GM18507 (cell line): ENCODE measurements at regions not wholly inside any gene's neighbourhood (a gene's known extent, or its start where the extent isn't known, plus 50 kb on each side); places are given as distances from the start of the nearest gene placed in this dataset.

ENCODE experiments used
- DNase-seq: peaks from one replicate; pipeline ENCODE4 v3.0.0; 2011; ENCODE audit warnings: low read depth; ENCODE audit not compliant: insufficient read length; ENCODE audit errors: extremely low spot score
- FAIRE-seq: peaks from 2 replicates; lab custom pipeline; 2011; peaks lifted over from hg19 to GRCh38; lab: Jason Lieb, UNC

DNA sequence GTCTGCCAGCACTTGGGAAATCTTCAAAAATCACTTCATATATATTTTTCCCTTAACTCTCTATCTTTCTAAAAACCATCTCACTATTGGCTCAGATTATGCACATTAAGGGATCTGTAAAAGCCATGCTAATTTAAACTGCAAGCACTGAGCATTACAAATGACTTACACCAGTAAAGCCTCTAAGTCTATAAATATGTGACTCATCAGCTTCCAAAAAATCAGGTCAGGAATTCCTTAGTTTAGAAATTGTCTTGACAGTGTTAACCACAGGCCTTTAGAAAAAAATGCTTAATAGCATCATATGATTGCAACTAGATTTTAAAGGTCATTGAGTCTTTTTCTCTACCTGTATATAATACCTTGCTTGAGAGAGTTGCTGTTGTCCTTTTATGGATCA lies 1113.6 kb upstream of the PIK3C3 start:
- DNase-seq (no peak), FAIRE-seq (no peak)

DNA sequence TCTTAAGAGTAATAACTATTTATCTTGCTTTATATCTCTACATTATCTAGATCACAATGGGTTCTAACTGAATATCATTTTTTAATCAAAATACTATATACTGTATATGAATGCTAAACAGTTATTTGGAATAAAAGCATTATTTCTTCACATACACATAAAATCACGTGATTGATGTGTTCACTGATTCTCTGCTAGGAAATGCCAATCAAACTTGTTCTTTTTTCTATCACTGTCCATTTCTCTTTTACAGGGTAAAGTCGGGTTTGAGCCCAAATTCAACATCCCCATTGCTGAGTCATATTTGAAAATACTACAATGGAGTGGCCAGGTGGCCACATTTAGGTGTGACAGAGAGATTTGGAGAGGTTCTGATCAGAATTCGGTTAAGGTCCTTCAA lies 1114.0 kb upstream of the PIK3C3 start:
- FAIRE-seq (no peak), DNase-seq (no peak)

DNA sequence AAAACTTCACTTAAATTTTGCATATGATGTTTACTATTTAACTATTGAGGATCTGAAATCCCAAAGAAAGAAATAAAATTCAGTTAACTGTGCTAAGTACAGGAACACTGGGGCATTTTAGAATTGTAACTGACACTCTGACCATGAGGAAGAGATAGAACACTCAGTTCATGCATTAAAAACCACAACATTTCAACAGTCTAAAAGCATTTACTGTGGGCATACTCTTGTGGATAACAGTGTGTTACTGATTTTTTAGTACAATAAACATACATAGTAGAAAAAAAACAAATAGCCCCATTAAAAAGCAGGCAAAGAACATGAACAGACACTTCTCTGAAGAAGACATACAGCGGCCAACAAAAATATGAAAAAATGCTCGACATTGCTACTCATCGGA lies 1122.7 kb upstream of the PIK3C3 start:
- FAIRE-seq: no peak
- DNase-seq: no peak

DNA sequence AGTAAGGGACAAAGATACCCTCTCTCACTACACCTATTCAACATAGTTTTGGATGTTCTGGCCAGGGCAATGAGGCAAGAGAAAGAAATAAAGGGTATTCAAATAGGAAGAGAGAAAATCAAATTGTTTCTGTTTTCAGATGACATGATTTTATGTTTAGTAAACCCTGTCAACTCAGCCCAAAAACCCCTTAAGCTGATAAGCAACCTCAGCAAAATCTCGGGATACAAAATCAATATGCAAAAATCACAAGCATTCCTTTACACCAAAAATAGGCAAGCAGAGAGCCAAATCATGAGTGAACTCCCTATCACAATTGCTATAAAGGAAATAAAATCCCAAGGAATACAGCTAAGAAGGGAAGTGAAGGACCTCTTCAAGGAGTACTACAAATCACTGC lies 1130.7 kb upstream of the PIK3C3 start:
- DNase-seq (no peak), FAIRE-seq (no peak)

DNA sequence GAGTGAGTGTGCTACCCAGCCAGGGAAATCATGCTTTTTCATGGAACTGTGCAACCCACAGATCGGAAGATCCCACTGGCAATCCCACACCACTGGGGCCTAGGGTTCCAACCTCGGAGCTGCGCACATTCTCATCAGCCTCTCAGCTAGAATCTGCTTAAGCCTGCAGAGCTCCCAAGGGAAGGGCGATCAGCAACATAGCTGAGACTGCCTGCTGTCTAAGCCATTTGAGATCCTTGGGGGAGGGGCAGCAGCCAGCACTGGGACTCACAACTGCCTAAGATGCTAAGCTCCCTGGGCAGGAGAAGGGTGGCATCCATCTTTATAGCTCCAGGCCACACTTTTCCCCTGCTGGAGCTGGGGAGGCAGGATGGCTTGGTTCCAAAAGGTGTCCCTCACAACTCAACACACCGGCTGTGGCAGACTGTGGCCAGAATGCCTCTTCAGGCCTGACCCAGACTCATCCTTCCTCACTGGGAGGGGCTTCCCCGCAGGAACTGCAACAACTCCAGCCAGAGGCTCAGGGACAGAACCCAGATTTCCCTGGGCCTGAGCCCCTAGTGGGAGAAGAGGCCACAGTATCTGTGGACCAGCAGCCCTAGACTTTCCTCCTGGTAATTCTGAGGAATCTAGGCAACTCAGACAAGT lies 1133.3 kb upstream of the PIK3C3 start:
- no peak for FAIRE-seq
- DNase-seq: no peak

DNA sequence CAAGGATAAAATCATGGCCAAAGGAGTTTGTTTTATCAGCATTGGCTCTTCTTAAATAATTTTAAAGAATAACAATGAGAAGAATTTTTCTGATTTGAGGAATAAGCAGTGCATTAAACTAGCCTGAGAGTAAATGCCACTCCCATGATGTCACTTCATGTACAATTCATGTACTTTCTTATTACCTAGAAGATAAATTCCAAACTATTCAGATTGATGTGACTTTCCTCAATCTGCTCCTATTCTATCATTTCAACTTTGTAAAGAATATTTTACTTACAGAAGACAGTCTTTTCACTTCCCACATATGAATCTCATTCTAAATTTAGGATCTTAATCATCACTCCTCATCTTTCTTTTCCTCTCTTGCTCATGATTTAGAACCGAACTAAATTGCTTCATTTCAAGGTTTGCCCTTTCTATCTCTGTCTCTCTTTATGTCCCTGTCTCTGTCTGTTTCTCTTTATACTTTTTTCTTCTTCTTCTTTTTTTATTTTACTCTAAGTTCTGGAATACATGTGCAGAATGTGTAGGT lies 1142.0 kb upstream of the PIK3C3 start:
- DNase-seq (no peak), FAIRE-seq (no peak)

DNA sequence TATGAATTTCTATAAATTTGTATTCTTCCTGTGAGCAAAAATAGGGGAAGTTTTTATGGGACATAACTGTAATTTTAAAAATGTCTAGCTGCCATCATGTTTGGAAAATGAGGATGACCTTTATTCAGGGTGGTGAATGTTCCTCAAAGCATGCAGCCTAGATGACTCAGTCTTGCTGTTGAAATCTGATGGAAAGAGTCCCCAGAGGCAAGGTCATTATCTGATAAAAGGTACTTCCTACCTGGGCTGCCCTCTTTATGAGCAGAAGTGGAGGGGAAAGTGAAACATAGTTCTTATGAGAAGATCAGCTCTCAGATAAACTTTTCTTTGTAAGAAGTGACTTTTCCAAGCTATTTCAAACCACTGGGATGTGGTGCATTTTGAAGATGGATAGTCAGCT lies 1144.7 kb upstream of the PIK3C3 start:
- no peak for DNase-seq
- FAIRE-seq: no peak

DNA sequence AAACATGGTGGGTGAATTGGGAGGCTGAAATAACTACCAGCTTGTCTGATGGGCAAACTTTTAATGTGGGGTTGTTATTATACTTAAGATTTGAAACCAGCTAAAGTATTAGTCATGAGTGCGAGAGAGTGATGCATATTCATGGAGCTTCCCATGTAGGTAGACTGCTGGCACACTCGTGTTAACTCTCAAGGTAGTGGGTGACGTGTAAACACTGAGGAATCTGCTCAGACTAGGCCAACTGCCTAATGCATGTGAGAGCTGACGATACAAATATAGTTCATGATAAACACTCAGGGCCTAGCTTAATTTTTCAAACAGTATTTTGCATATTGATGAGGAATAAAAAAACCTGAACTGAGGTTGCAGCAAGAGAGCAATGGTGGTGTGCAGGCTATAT lies 1165.7 kb upstream of the PIK3C3 start:
- DNase-seq: no peak

DNA sequence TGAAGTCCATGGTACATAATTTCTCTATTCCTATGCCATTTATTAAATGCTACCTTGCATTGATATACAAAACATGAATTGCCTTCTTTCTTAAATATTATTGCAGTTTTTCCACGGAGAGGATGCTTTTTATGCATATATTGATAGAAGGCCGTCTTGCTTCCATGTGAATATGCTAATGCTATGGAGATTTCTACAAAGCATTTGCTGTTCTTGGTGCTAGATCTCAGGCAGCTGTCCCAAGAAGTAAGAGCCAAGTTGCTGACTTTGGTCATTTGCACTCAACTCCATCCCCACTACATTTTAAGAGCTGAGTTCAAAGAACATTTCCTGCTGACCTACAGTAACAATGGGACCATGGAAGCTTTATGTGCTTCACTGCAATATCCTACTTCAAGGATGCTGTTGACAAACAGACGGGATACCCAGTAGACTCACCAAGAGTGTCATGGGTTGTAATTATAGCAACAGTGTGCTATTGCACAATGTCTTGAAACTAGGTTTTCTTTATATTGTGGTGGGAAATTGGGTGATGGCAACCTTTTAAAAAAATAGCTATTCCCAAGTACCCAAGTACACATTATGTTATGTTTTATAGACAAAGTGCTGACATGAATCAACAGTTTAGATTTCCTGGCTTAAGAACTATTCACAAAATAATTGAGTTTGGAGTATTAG lies 1172.4 kb upstream of the PIK3C3 start:
- DNase-seq (no peak), FAIRE-seq (no peak)

More for the DNA sequence above, 1165.7 kb upstream of the PIK3C3 start:
- no peak for FAIRE-seq

DNA sequence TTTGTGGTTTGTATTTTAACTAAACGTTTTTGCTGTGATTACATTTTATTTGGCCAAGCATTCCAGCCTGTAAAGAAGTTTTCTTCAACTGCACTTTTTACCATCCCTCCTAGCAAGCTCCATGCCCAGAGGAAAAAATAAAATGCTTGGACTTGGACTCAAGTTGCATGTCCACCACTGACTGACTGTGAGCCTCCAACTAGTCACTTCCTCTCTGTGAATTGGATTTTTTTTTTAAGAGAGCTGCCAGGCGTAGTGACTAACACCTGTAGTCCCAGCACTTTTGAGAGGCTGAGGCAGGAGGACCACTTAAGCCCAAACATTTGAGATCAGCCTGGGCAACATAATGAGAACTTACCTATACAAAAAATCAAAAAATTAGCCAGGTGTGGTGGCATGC lies 1185.2 kb upstream of the PIK3C3 start:
- FAIRE-seq (no peak), DNase-seq (no peak)

DNA sequence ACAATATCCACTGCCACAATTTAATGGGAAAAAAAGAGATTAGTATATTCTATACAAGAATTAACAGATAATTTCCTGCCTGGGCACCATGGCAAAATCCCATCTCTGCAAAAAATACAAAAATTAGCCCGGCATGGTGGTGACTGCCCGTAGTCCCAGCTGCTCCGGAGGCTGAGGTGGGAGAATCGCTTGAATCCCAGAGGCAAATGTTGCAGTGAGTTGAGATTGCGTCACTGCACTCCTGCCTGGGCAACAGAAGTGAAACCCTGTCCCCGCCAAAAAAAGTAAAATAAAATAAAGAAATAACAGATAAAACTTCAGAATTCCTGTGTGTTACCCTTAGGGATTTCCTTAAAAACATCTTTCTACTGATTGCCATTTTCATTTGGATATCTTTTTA lies 1194.8 kb upstream of the PIK3C3 start:
- FAIRE-seq (no peak), DNase-seq (no peak)

DNA sequence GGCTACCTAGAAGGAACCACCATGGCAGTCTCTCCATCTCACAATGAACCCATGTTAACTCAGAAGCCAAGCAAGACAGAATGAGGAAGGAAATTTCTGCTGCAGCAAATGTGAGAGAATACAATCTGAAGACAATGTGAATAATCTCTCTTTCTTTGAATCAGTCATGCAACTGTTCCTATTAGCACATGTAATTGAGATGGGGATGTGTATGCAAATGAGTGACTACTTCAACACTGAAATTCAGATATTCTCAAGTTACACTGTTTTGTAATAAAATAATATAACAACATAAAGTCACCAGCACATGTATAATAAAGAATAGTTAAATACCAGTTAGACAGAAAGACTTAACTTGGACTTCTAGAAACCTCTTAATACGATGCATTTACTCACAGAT lies 1200.6 kb upstream of the PIK3C3 start:
- FAIRE-seq (no peak), DNase-seq (no peak)

DNA sequence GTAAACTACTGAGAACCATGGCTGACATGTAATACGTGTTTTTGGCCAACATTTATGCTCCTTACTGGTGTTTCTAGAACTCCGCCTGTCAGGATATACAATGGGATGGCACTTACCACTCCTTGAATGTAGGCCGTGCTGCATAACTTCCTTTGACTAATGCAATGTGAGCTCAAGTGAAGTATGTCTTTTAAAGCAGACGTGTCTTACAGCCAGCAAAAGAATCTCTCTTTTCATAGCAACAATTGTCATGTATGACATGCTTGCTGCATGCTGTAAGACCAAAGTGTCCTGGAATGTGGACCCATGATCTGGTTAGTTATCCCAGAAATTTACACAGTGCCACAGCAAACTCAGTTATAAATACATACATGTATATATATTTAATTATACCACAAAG lies 1202.7 kb upstream of the PIK3C3 start:
- DNase-seq (no peak), FAIRE-seq (no peak)

DNA sequence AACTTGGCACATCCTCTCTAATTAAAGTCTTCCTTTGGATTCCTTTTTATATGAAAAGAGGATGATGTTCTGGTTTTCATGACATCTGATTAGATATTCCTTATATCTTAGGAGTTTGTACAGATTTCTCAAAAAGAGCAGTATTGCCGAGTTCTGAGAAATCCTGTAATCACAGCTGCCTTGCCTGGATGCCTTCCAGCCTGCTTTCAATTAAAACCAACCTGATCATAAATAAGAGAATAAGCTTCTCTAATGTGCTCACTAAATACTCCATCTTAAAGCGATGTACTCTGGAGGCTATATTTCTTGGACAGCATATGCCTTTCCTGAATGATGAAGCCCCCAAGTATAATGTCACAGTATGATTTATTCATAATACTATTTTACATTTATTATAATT lies 1203.8 kb upstream of the PIK3C3 start:
- DNase-seq (no peak), FAIRE-seq (no peak)

DNA sequence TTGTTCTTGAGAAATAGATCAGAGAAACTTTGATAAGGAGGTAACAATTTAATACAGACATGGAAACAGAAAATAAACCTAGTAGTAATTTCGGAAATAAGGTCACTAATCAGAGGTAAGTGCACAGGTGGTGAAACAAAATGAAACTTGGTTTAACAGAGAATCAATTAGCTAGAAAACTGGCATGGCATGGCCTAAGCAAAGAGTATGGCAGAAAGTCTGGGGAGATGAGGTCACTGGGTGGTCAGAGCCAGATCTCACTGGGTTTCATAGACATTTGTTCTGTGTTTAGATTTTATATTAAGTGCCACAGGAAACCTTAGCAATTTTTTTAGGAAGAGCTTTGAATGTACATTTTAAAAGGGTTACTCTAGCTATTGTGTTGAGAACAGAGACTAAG lies 1216.0 kb upstream of the PIK3C3 start:
- FAIRE-seq (no peak), DNase-seq (no peak)

DNA sequence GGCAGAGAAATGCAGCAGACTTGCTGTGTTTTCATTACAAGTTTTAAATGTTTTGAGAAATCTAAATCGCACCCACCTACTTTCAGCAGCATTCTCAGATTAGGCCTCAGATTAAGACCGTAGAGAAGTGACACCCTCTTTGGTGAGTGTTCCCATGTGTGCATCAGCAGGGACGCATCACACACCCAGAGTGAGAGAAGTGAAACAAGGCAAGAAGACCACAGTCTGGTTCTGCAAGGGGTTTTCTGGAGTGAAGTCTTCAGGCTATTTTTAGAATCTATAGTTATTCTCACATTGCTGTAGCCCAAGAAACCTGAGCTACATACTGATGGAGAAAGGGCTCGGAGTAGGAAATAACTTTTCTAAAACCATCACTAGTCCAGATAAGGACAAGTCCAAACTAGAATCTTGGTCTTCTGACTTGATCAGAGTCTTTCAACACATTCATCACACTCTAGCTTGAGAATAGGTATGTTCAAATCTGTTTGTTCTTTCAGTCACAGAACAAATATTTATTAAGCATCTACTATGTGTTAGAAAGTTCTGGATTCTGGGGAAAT lies 1216.6 kb upstream of the PIK3C3 start:
- FAIRE-seq (no peak), DNase-seq (no peak)

DNA sequence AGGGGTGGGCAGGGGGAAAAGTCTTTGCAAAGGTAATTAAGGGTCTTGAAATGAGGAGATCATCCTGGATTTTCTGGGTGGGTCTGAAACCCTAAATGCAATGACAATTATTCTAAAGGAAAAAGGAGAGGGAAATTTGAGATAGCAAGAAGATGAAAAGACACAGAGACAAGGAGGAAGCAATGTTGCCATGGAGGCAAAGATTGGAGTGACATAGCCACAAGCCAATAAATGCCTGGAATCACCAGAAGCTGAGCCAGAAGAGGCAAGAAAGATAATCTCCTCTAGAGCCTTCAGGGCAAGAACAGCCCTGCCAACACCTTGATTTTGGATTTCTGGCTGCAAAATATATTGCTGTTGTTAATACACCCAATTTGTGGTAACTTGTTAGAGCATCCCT lies 1246.3 kb upstream of the PIK3C3 start:
- FAIRE-seq (no peak), DNase-seq (no peak)

DNA sequence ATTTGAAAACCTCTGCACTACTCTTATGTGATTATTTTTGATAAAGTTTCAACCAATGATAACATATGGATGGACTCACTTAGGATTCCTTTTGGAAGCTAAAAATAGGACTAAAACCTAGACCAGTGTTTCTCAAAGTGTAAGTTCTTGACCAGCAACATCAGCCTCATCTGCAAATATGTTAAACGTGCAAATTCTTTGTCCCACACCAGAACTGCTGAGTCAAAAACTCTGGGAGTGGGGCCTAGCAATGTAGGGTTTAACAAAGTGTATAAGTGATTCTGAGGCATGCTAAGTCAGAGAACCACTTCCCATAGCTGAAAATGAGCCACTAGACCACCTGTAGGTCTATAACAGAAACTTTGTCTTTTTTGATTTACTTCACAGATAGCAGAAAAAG lies 1247.2 kb upstream of the PIK3C3 start:
- DNase-seq (no peak), FAIRE-seq (no peak)

DNA sequence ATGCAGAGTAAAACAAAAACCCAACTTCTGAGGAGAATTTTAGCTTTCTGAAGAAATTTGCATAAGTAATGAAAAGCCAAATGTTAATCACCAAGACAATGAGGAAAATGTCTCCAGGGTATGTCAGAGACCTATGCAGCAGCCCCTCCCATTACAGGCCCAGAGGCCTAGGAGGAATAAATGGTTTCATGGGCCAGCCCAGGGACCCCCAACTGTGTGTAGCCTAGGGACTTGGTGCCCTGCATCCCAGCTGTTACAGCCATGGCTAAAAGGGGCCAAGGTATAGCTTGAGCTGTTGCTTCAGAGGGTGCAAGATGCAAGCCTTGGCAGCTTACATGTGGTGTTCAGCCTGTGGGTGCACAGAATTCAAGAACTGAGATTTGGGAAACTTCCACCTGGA lies 1256.9 kb upstream of the PIK3C3 start:
- no peak for FAIRE-seq
- DNase-seq: no peak

DNA sequence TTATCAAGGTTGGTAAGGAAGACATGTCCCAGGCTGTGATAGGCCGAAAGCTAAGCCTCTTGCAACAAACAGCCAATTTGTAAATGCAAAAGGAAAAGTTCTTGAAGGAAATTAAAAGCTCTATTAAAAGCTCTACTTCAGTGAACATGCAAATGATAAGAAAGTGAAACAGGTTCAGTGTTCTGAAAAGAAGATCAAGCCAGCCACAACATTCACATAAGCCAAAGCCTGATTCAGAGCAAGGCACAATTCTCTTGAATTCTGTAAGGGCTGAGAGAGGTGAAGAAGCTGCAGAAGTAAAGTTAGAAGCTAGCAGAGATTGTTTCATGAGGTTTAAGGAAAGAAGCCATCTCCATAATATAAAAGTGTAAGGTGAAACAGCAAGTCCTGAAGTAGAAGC lies 1259.5 kb upstream of the PIK3C3 start:
- FAIRE-seq (no peak), DNase-seq (no peak)

DNA sequence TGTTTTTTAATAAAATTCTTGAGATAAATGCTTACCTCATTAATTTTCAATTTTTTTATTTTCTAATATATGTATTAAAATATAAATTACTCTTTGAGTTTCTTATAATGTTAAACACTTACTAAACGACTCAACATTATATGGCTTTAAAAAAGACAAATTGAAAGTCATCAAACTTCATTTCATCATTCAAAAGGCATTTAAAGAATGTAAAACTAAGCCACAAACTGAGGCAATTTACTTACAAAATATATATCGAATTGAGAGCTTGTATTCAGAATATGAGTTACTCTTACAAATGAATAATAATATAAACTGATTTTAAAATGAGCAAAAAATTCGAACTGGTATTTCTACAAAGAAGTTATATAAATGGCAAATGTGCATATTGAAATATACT lies 1262.2 kb upstream of the PIK3C3 start:
- DNase-seq (no peak), FAIRE-seq (no peak)
